NCI-H1694 treated with DMSO at 0.1 percent for 48 hours (cell line): ENCODE measurements at regions not wholly inside any gene's neighbourhood (a gene's known extent, or its start where the extent isn't known, plus 50 kb on each side); places are given as distances from the start of the nearest gene placed in this dataset.
"Not testable (repeated sequence)": the region's sequence is repeated elsewhere in the genome, so short reads cannot be mapped to it uniquely, and the experiment has no call there.

Experiments
- DNase-seq: peaks from one replicate; lab custom pipeline; 2025; lab: John Stamatoyannopoulos, UW

DNA sequence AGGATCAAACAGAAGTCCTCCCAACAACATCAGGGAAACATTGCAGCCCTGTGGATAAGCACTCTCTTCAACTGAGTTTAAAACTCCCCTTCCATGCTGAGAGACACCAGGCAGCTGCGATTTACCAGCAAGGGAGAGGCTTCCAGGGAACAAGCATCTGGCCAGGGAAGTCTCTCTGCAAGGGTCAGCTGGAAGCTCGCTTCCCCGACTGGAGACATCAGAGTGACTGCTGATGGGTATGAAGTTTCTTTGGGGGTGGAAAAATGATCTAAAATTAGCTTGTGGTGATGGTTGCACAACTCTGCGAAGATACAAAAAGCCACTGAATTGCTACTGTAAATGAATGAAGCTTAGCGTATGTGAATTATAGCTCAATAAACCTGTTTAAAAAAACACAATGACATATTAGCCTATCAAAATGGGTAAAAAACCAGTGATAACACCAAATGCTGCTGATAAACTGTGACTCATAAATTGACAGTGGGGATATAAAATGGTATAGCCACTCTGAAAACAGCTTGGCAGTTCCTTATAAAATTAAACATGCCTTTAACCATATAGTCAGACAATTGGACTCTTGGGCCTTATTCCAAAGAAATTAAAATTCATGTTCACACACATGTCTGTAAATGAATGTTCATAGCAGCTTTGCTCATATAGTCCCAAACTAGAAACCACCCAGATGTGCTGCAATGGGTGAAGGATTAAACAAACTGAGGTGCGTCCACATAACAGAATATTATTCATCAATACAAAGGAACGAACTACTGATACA lies 1082.0 kb downstream of the SOCS6 start:
- DNase-seq = no peak

DNA sequence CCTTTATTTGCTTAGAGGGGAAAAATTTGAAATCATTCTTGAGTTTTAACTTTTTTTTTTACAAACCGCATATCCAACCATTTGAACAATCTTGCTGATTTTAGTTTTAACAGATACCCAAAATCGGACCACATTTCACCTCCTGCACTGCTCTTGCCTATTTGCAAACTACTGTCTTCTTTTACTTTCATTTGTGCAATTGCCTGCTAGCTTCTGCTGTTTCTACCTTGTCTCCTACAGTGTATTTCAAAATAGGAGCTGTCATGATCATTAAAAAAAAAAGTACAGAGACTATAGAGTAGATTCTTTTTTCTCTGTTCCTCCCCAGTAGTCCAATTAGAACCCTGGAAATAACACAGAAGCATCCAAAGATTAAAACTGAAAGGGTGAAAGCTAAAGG lies 1081.2 kb downstream of the SOCS6 start:
- no peak for DNase-seq

GRCh38 chr18:71362140-71362539 lies 1073.3 kb downstream of the SOCS6 start:
- DNase-seq = no peak

DNA sequence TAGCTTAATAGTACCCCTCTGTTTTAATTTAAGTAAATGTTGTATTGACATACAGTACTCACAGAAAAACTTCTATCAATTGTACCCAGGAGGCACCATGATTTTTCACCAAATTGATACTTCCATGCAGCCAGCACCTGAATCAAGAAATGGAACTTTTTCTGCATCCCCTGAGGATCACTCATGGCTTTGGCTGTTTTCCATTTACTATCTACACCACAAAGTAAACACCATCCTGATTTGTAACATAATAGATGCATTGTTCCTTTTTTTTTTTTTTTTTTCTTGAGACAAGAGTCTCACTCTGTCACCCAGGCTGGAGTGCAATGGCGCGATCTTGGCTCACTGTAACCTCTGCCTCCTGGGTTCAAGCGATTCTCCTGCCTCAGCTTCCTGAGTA lies 1066.8 kb downstream of the SOCS6 start:
- not testable (repeated sequence) for DNase-seq

DNA sequence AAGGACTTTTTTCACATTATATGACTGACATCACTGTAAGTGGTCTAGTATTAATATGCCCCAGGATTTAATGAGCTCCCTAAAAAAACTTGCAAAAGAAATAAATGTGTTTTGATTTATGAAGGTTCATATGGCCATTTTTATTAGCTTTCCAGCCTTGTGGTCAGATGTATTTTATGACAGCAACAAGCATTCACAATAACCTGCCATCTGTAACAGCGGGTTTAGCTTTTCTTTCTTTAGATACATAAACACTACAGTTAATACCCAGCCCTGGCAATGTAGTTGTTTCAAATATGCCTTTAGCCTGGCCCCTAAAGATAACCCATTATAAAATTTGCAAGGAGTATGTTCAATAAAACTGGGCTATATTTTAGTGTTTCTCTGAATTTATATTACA lies 1063.8 kb downstream of the SOCS6 start:
- no peak for DNase-seq

- no peak for DNase-seq
Observed at GRCh38 chr18:71336576-71337210, 1047.8 kb downstream of the SOCS6 start.

GRCh38 chr18:71329563-71329962 lies 1040.7 kb downstream of the SOCS6 start:
- no peak for DNase-seq

GRCh38 chr18:71329114-71329513 lies 1040.3 kb downstream of the SOCS6 start:
- no peak for DNase-seq

- DNase-seq = no peak
Observed at GRCh38 chr18:71327850-71328249, 1039.0 kb downstream of the SOCS6 start.

- DNase-seq = no peak
Observed at GRCh38 chr18:71327441-71327840, 1038.6 kb downstream of the SOCS6 start.

GRCh38 chr18:71326826-71327225 lies 1038.0 kb downstream of the SOCS6 start:
- no peak for DNase-seq

GRCh38 chr18:71324356-71324755 lies 1035.5 kb downstream of the SOCS6 start:
- no peak for DNase-seq

DNA sequence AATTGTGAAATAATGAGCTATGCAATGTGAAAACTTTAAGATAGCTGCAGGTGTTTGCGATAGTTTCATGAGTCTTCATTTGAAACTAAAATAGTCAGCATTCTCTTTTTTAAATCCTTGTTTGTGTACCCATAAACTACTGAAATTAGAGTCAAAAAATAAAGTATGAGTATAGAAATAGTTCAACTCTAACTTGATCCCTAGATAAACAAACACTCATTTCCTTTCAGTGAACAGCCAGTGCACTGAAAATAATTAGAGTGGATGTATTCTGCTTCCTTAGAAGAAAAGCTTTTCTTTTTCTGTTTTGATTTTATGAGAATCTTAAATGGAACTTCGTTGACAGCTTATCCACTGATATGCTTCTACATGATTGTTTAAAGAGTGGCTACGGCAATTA lies 1033.4 kb downstream of the SOCS6 start:
- DNase-seq = no peak

GRCh38 chr18:71321319-71321718 lies 1032.5 kb downstream of the SOCS6 start:
- DNase-seq = no peak

GRCh38 chr18:71304856-71305255 lies 1016.0 kb downstream of the SOCS6 start:
- no peak for DNase-seq

DNA sequence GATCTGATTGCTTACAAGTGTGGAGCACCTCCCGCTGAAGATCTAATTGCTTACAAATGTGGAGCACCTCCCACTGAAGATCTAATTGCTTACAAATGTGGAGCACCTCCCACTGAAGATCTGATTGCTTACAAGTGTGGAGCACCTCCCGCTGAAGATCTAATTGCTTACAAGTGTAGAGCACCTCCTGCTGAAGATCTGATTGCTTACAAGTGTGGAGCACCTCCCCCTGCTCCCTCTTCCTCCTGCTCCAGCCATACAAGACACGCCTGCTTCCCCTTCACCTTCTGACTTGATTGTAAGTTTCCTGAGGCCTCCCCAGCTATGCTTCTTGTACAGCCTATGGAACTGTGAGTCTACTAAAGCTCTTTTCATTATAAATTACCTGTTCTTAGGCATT lies 1014.9 kb downstream of the SOCS6 start:
- DNase-seq = not testable (repeated sequence)

DNA sequence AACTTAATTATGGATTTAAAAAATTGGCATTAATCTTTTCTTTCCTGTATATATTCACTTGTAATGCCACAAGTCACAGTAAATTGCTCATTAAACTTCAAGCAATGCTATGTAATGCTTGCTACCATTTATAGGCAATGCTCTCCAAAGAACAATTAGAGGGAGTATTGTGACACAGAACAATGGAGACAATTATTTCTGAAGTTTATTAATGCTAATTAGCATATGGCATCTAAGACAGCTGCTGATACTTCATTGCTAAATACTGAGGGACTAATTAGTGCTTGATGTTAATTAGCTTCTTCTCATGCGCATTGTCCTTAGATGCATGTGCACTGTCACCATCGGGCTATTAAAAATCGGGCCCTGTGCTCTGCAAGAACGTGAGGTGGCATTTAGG lies 1012.8 kb downstream of the SOCS6 start:
- DNase-seq = no peak

GRCh38 chr18:71294201-71294600 lies 1005.4 kb downstream of the SOCS6 start:
- DNase-seq = not testable (repeated sequence)

DNA sequence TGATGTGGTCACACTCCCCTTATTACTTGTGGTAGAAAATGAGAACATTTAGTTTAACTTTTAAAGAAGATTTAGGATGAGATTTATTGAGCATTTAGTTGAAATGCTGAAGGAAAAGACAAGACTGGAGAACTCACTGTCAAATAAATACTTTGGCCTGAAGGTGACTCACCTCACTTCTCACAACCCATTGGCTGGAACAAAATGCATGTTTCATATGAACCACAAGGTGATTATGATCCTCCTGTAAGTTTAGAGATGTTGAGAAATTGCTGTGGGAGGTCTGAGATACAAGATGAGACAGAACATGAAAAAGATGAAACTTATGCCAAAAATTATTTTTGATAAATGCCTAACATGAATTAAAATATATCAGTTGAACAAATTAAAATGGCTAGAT lies 1004.5 kb downstream of the SOCS6 start:
- DNase-seq = no peak

- DNase-seq = no peak
Observed at GRCh38 chr18:71287268-71287667, 998.4 kb downstream of the SOCS6 start.

- no peak for DNase-seq
Observed at GRCh38 chr18:71252351-71252865, 963.6 kb downstream of the SOCS6 start.

DNA sequence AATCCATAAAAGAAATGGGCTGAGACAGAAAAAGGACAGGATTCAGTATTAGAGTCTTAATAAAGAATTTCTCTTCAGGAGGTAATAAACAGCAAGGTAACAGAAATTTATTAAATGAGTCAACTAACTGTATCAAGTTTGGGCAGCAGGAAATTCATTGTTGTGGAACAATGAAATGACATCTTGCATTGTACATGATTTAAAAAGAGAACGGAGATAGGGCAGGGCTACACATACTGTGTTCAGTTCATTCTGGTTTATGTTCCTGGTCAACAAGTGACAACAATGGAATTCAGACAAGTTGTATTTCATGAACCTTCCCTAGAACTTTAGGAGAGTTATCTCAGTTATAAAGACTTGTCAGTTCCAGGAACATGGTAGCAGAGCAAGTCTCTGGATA lies 961.3 kb downstream of the SOCS6 start:
- DNase-seq = no peak

GRCh38 chr18:71249791-71250190 lies 960.9 kb downstream of the SOCS6 start:
- DNase-seq = no peak

- DNase-seq = no peak
Observed at GRCh38 chr18:71242981-71243380, 954.1 kb downstream of the SOCS6 start.
